Esophagus muscularis mucosa (tissue), 3 donors: ENCODE measurements at regions not wholly inside any gene's neighbourhood (a gene's known extent, or its start where the extent isn't known, plus 50 kb on each side); places are given as distances from the start of the nearest gene placed in this dataset.

Source experiments
- POLR2A ChIP-seq: fragments of 450-650 bp; IDR thresholded peaks from one replicate; pipeline ENCODE4 v1.6.1; 2017; ENCODE audit warnings: antibody characterized with exemption, moderate library complexity, mild to moderate bottlenecking, low read depth
- POLR2AphosphoS5 ChIP-seq, 2 donors: sonication (generic); formaldehyde crosslinking; IDR thresholded peaks; one replicate each; pipeline ENCODE4 v1.6.1; 2017; ENCODE audit warnings: antibody characterized with exemption in 2 of 2
- TF ChIP-seq, protein P1 (sequence below), 3 experiments: fragments of 200-600 bp in 2 of 3; fragments of 450-650 bp in 1 of 3; sonication (generic) in 2 of 3; IDR thresholded peaks; one replicate each; pipeline ENCODE4 v1.5.1; 2017 to 2019; ENCODE audit warnings: antibody characterized with exemption in 3 of 3, mild to moderate bottlenecking in 2 of 3, moderate library complexity in 1 of 3

GRCh38 chr4:17398805-17399204 is 113.1 kb downstream of the QDPR start:
- TF ChIP-seq, protein P1, sequence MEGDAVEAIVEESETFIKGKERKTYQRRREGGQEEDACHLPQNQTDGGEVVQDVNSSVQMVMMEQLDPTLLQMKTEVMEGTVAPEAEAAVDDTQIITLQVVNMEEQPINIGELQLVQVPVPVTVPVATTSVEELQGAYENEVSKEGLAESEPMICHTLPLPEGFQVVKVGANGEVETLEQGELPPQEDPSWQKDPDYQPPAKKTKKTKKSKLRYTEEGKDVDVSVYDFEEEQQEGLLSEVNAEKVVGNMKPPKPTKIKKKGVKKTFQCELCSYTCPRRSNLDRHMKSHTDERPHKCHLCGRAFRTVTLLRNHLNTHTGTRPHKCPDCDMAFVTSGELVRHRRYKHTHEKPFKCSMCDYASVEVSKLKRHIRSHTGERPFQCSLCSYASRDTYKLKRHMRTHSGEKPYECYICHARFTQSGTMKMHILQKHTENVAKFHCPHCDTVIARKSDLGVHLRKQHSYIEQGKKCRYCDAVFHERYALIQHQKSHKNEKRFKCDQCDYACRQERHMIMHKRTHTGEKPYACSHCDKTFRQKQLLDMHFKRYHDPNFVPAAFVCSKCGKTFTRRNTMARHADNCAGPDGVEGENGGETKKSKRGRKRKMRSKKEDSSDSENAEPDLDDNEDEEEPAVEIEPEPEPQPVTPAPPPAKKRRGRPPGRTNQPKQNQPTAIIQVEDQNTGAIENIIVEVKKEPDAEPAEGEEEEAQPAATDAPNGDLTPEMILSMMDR (IDR thresholded peaks at IDR 0.05) = no peak
- TF ChIP-seq POLR2A (no peak), POLR2AphosphoS5 (IDR thresholded peaks at IDR 0.05) (no peak)
